ENCODE measurements at regions not wholly inside any gene's neighbourhood (a gene's known extent, or its start where the extent isn't known, plus 50 kb on each side); places are given as distances from the start of the nearest gene placed in this dataset.

DNA sequence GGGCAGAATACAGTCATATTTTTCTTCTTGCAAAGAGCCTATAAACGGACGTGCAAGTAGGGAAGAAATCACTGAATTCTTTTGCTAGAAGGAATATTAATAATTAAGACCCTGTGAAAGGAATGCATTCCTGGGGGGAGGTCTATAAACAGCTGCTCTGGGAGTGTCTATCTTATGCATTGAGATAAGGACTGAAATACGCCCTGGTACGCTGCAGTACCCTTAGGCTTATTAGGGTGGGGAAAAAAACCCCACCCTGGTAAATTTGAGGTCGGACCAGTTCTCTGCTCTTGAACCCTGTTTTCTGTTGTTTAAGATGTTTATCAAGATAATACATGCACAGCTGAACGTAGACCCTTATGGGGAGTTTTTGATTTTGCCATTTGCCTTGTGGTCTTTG, 100.0 kb upstream of the KBTBD8 start:
- H3K9me3 ChIP-seq, result peaks cover 0 to 53% (median 2%) of the 10 kb centered on the region in 4 donors
- TF ChIP-seq, protein P1, sequence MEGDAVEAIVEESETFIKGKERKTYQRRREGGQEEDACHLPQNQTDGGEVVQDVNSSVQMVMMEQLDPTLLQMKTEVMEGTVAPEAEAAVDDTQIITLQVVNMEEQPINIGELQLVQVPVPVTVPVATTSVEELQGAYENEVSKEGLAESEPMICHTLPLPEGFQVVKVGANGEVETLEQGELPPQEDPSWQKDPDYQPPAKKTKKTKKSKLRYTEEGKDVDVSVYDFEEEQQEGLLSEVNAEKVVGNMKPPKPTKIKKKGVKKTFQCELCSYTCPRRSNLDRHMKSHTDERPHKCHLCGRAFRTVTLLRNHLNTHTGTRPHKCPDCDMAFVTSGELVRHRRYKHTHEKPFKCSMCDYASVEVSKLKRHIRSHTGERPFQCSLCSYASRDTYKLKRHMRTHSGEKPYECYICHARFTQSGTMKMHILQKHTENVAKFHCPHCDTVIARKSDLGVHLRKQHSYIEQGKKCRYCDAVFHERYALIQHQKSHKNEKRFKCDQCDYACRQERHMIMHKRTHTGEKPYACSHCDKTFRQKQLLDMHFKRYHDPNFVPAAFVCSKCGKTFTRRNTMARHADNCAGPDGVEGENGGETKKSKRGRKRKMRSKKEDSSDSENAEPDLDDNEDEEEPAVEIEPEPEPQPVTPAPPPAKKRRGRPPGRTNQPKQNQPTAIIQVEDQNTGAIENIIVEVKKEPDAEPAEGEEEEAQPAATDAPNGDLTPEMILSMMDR (IDR thresholded peaks at IDR 0.05), result no peak
- TF ChIP-seq POLR2A (IDR thresholded peaks at IDR 0.05) (no peak), EP300 (IDR thresholded peaks at IDR 0.05) (no peak)
- H3K4me1 ChIP-seq, result no peaks in the 10 kb centered on the region
- DNase-seq (ENCODE audit: low spot score in 2 of 2), result no peak
- WGBS, 2 donors, result 77 to 82% methylated on average over 6 of the region's 6 CpGs
- no peak overlapping the region for H3K27ac ChIP-seq
- no peaks in the 10 kb centered on the region for H3K36me3 ChIP-seq
- H3K27me3 ChIP-seq, result no peaks in the 10 kb centered on the region
- no peak overlapping the region for H3K4me3 ChIP-seq

DNA sequence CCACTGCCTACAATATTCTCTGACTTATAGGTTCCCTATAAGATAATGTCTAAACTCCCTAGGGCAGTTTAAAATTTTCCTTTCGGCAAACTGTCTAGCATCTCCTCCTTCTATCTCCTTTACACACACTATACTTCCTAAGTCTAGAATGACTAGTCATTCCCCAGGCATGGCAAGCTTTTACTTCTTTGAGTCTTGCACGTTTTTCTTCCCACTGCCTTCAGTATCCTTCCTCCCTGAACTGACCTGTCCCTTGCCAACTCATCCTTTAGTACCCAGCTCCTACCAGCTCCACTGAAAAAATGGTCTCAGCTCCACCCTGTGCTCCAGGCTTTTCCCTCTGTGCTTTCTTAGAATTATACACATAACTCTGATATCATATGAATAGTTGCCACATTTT, 93.8 kb upstream of the KBTBD8 start:
- Histone ChIP-seq H3K9me3 (peaks cover 0 to 28% (median 0%) of the 10 kb centered on the region in 4 donors), H3K27me3 (no peaks in the 10 kb centered on the region)
- WGBS, 2 donors, result 45 to 53% methylated on average over 2 of the region's 2 CpGs

DNA sequence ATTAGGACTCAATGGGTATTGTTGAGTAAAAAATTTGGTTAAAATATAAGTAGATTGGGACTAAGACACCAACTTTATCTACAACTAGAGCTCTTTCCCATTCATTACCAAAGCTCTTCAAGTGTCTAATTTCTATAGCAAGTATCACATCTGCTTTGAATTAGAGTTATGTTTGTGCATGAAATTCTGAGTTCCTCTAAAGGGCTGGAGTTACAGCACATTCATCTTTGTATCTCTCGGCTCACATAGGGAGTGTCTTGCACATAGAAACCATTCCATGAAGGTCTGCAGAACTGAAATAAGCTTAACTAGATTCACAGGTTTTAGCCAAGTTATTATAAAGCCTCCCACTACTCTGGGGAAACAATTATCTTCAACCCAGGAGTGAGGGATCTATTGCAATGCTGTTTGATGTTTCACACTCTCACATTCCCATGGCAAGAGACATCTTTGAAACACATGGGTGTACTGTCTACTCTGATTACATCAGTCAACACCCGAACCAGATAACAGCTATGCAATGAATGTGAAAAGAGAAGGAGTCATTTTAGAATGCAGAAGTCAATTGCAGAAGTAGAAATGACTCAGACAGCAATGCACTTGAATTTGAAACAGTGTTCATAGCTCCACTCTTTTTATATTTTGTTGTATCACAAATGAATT, 93.1 kb upstream of the KBTBD8 start:
- TF ChIP-seq POLR2A (IDR thresholded peaks at IDR 0.05) (no peak), EP300 (IDR thresholded peaks at IDR 0.05) (no peak)
- TF ChIP-seq, protein P1 (IDR thresholded peaks at IDR 0.05), result no peak
- no peaks in the 10 kb centered on the region for H3K36me3 ChIP-seq
- no peaks in the 10 kb centered on the region for H3K4me1 ChIP-seq
- WGBS, 2 donors, result 23 to 34% methylated on average over 2 of the region's 2 CpGs
- H3K27ac ChIP-seq, result no peak overlapping the region
- no peaks in the 10 kb centered on the region for H3K27me3 ChIP-seq
- no peak for DNase-seq (ENCODE audit: low spot score in 2 of 2)
- H3K4me3 ChIP-seq, result no peak overlapping the region
- H3K9me3 ChIP-seq, result peaks cover 0 to 27% (median 0%) of the 10 kb centered on the region in 4 donors

More for the DNA sequence above, 93.8 kb upstream of the KBTBD8 start:
- Histone ChIP-seq H3K36me3 (no peaks in the 10 kb centered on the region), H3K4me1 (no peaks in the 10 kb centered on the region), H3K4me3 (no peak overlapping the region), H3K27ac (no peak overlapping the region)
- TF ChIP-seq, protein P1 (IDR thresholded peaks at IDR 0.05), result no peak
- TF ChIP-seq EP300 (IDR thresholded peaks at IDR 0.05) (no peak), POLR2A (IDR thresholded peaks at IDR 0.05) (no peak)
- no peak for DNase-seq (ENCODE audit: low spot score in 2 of 2)

DNA sequence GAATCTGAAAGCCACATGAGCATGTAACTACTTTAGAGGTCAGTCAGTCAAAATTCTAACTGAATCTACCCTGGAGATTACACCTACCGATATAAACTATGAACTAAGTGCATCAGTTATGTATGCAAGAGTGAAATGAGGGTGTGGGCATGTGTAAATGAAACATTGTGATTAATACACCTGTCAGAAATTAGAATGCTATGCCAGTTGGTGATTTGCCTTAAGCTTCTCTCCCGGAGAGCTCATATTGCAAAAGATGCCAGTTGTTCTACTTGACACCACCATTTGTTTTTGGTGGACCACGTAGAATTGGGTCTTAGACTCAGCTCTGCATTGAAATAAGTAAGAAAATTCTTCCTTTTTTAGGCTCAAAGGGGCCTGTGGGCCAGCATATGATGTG, 91.0 kb upstream of the KBTBD8 start:
- no peak for DNase-seq (ENCODE audit: low spot score in 2 of 2)
- Histone ChIP-seq H3K27me3 (no peaks in the 10 kb centered on the region), H3K4me3 (no peak overlapping the region), H3K27ac (no peak overlapping the region), H3K9me3 (peaks cover 0 to 12% (median 0%) of the 10 kb centered on the region in 4 donors), H3K4me1 (no peaks in the 10 kb centered on the region), H3K36me3 (no peaks in the 10 kb centered on the region)
- 84 to 89% methylated on average over 3 of the region's 3 CpGs for WGBS, 2 donors
- TF ChIP-seq, protein P1 (IDR thresholded peaks at IDR 0.05), result no peak
- no peak for TF ChIP-seq EP300 (IDR thresholded peaks at IDR 0.05)
- no peak for TF ChIP-seq POLR2A (IDR thresholded peaks at IDR 0.05)

DNA sequence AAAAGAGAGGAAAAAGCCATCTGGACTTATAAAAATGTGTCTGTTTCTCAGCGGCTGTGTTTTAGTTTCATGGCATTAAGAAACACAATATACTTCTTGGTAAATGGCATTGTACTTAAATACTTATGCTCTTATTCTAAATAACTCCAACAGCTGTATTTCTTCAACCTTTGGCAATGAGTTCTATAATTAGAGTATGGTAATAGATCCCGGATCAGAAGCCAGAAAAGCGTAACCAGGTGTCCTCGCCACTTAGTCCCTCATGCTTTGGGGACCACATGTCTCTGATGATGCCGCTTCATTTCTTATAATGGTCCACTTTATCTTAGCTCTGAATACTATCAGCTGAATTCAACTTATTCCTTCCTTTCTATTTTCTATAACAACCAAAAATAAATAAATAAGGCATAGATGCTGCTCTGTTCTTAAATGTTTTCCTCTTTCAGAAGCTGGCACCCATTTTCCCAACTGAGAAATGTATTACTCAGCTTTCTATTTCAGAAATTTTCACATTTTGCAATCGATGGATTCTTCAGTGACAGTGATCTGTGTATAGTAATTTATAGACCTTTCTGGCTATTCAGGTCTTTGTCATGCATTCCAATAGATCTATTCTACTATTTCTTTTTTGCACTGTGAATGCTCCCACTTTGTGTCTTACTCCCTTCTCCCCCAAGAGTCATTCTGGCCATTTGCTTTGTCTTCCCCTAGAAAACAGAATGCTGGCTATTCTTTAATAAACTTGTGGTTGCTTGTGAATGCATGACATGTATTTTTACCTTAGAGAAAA, 87.6 kb upstream of the KBTBD8 start:
- WGBS, 2 donors, result 67 to 70% methylated on average over 6 of the region's 6 CpGs
- H3K4me3 ChIP-seq, result no peak overlapping the region
- no peaks in the 10 kb centered on the region for H3K36me3 ChIP-seq
- no peaks in the 10 kb centered on the region for H3K27me3 ChIP-seq
- no peaks in the 10 kb centered on the region for H3K4me1 ChIP-seq
- DNase-seq (ENCODE audit: low spot score in 2 of 2), result no peak
- no peak overlapping the region for H3K27ac ChIP-seq
- peaks cover 0 to 37% (median 0%) of the 10 kb centered on the region in 4 donors for H3K9me3 ChIP-seq
- no peak for TF ChIP-seq EP300 (IDR thresholded peaks at IDR 0.05)
- no peak for TF ChIP-seq POLR2A (IDR thresholded peaks at IDR 0.05)
- TF ChIP-seq, protein P1 (IDR thresholded peaks at IDR 0.05), result no peak
